Vagina (tissue), 2 donors: ENCODE measurements at regions not wholly inside any gene's neighbourhood (a gene's known extent, or its start where the extent isn't known, plus 50 kb on each side); places are given as distances from the start of the nearest gene placed in this dataset.

Source experiments
- POLR2A ChIP-seq, 2 donors: fragments of 450-650 bp; IDR thresholded peaks; one replicate each; pipeline ENCODE4 v1.6.1; 2017; ENCODE audit warnings: antibody characterized with exemption in 2 of 2, mild to moderate bottlenecking in 2 of 2, moderate library complexity in 2 of 2
- POLR2AphosphoS5 ChIP-seq, 2 donors: sonication (generic); formaldehyde crosslinking; IDR thresholded peaks; one replicate each; pipeline ENCODE4 v1.9.0; 2017; ENCODE audit warnings: antibody characterized with exemption in 2 of 2, mild to moderate bottlenecking in 2 of 2, low read depth in 1 of 2; ENCODE audit not compliant: insufficient read depth in 1 of 2
- TF ChIP-seq, protein P1 (sequence below), 3 experiments: fragments of 450-650 bp in 2 of 3; fragments of 200-600 bp in 1 of 3; sonication (generic) in 1 of 3; IDR thresholded peaks; one replicate each; pipeline ENCODE4 v1.5.1; 2017 to 2019; ENCODE audit warnings: antibody characterized with exemption in 3 of 3, mild to moderate bottlenecking in 2 of 3, moderate library complexity in 2 of 3

DNA sequence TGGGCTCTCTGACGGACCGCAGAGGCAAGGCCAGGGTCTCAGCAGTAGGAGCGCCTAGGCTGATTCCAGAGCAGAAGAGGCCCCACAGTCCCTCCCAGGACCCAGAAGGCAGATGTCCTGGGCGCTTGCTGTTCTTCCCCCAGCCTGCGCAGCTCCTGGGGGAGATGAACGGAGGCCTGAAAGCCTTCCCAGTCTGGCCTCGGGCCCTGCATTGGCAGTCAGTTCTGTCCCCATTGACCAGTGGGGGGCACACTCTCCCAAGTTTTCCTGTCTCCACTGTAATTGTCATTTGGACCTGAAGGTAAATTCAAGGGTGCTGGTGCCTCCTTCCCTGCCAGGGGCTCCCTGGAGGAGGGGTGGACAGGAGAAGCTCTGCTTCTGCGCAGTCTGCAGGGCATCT lies 345.7 kb downstream of the CYP26B1 start:
- TF ChIP-seq, protein P1, sequence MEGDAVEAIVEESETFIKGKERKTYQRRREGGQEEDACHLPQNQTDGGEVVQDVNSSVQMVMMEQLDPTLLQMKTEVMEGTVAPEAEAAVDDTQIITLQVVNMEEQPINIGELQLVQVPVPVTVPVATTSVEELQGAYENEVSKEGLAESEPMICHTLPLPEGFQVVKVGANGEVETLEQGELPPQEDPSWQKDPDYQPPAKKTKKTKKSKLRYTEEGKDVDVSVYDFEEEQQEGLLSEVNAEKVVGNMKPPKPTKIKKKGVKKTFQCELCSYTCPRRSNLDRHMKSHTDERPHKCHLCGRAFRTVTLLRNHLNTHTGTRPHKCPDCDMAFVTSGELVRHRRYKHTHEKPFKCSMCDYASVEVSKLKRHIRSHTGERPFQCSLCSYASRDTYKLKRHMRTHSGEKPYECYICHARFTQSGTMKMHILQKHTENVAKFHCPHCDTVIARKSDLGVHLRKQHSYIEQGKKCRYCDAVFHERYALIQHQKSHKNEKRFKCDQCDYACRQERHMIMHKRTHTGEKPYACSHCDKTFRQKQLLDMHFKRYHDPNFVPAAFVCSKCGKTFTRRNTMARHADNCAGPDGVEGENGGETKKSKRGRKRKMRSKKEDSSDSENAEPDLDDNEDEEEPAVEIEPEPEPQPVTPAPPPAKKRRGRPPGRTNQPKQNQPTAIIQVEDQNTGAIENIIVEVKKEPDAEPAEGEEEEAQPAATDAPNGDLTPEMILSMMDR (IDR thresholded peaks at IDR 0.05), result no peak
- TF ChIP-seq POLR2AphosphoS5 (IDR thresholded peaks at IDR 0.05; ENCODE audit: insufficient read depth in 1 of 2, low read depth in 1 of 2), result no peak
- no peak for TF ChIP-seq POLR2A (IDR thresholded peaks at IDR 0.05)
